ENCODE measurements at regions not wholly inside any gene's neighbourhood (a gene's known extent, or its start where the extent isn't known, plus 50 kb on each side); places are given as distances from the start of the nearest gene placed in this dataset.

DNA sequence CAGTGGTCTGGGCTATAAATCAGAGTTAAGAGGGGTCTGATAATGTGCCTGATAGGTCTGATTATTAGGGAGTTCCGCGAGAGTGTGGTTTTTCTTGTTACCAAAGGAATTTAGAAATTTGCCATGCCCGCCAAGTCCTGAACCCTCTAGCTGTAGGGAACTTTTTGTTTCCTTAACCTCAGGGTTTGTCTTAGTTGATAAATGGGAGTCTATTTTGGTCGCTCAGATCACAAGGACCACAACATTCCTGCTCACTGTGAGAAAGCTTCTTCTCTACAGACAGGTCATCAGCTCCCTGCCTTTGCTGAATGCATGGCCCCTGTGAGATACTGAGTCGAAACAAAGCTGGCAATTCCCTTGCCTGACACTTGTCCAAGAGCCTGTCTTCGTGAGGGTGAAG is 497.8 kb downstream of the HS3ST4 start:
- Histone ChIP-seq H3K9me3 (ENCODE audit: control insufficient read depth in 2 of 2, insufficient read depth in 1 of 2, low read depth in 1 of 2, low read length in 1 of 2) (no peaks in the 10 kb centered on the region), H3K36me3 (ENCODE audit: control insufficient read depth in 2 of 2, insufficient read depth in 2 of 2, low read length in 1 of 2) (no peaks in the 10 kb centered on the region), H3K27ac (ENCODE audit: low read depth in 2 of 2, low read length in 1 of 2) (no peak overlapping the region), H3K27me3 (ENCODE audit: control insufficient read depth in 1 of 2, insufficient read depth in 2 of 2, low read length in 2 of 2) (no peaks in the 10 kb centered on the region), H3K4me1 (ENCODE audit: control insufficient read depth in 2 of 2, insufficient read depth in 2 of 2, low read length in 1 of 2) (no peaks in the 10 kb centered on the region), H3K4me3 (ENCODE audit: low read depth in 1 of 2, low read length in 2 of 2) (no peak overlapping the region)
- 19 to 25% methylated on average over 6 of the region's 6 CpGs for WGBS, 2 donors

- 94 to 95% methylated on average over 3 of the region's 3 CpGs for WGBS, 2 donors
- Histone ChIP-seq H3K4me3 (ENCODE audit: low read depth in 1 of 2, low read length in 2 of 2) (no peak overlapping the region), H3K9me3 (ENCODE audit: control insufficient read depth in 2 of 2, insufficient read depth in 1 of 2, low read depth in 1 of 2, low read length in 1 of 2) (no peaks in the 10 kb centered on the region), H3K27ac (ENCODE audit: low read depth in 2 of 2, low read length in 1 of 2) (no peak overlapping the region), H3K36me3 (ENCODE audit: control insufficient read depth in 2 of 2, insufficient read depth in 2 of 2, low read length in 1 of 2) (no peaks in the 10 kb centered on the region), H3K4me1 (ENCODE audit: control insufficient read depth in 2 of 2, insufficient read depth in 2 of 2, low read length in 1 of 2) (no peaks in the 10 kb centered on the region), H3K27me3 (ENCODE audit: control insufficient read depth in 1 of 2, insufficient read depth in 2 of 2, low read length in 2 of 2) (no peaks in the 10 kb centered on the region)
Measured at GRCh38 chr16:26194526-26194925, 502.8 kb downstream of the HS3ST4 start.

- no peaks in the 10 kb centered on the region for H3K9me3 ChIP-seq (ENCODE audit: control insufficient read depth in 2 of 2, insufficient read depth in 1 of 2, low read depth in 1 of 2, low read length in 1 of 2)
- WGBS, 2 donors = 63 to 71% methylated on average over 3 of the region's 3 CpGs
- H3K27ac ChIP-seq (ENCODE audit: low read depth in 2 of 2, low read length in 1 of 2) = no peak overlapping the region
- no peak overlapping the region for H3K4me3 ChIP-seq (ENCODE audit: low read depth in 1 of 2, low read length in 2 of 2)
- no peaks in the 10 kb centered on the region for H3K27me3 ChIP-seq (ENCODE audit: control insufficient read depth in 1 of 2, insufficient read depth in 2 of 2, low read length in 2 of 2)
- no peaks in the 10 kb centered on the region for H3K4me1 ChIP-seq (ENCODE audit: control insufficient read depth in 2 of 2, insufficient read depth in 2 of 2, low read length in 1 of 2)
- H3K36me3 ChIP-seq (ENCODE audit: control insufficient read depth in 2 of 2, insufficient read depth in 2 of 2, low read length in 1 of 2) = no peaks in the 10 kb centered on the region
Measured at GRCh38 chr16:26195225-26195624, 503.5 kb downstream of the HS3ST4 start.

DNA sequence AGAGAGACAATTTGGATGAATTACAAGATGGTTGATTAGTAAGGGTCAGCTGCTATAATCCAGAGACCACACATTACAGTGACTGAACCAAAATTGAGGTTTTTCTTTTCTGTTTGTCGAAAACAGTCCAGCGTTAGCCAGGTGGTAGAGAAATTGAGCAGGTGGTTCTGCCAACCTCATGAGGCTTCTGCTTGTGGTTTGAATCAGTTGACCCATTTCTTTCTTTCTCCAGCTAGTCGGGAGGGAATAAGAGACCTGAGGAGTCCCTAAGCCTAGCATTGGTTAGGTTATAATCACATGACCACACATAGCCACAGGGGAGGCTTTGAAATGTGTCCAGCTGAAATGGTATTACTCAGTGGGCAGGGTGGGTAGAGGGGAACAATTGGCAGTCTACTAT is 504.6 kb downstream of the HS3ST4 start:
- H3K9me3 ChIP-seq (ENCODE audit: control insufficient read depth in 2 of 2, insufficient read depth in 1 of 2, low read depth in 1 of 2, low read length in 1 of 2) = no peaks in the 10 kb centered on the region
- H3K27ac ChIP-seq (ENCODE audit: low read depth in 2 of 2, low read length in 1 of 2) = no peak overlapping the region
- no peaks in the 10 kb centered on the region for H3K27me3 ChIP-seq (ENCODE audit: control insufficient read depth in 1 of 2, insufficient read depth in 2 of 2, low read length in 2 of 2)
- H3K4me1 ChIP-seq (ENCODE audit: control insufficient read depth in 2 of 2, insufficient read depth in 2 of 2, low read length in 1 of 2) = no peaks in the 10 kb centered on the region
- no peak overlapping the region for H3K4me3 ChIP-seq (ENCODE audit: low read depth in 1 of 2, low read length in 2 of 2)
- H3K36me3 ChIP-seq (ENCODE audit: control insufficient read depth in 2 of 2, insufficient read depth in 2 of 2, low read length in 1 of 2) = no peaks in the 10 kb centered on the region
- WGBS, 2 donors = 55 to 79% methylated on average over 3 of the region's 3 CpGs

- Histone ChIP-seq H3K27ac (ENCODE audit: low read depth in 2 of 2, low read length in 1 of 2) (no peak overlapping the region), H3K4me3 (ENCODE audit: low read depth in 1 of 2, low read length in 2 of 2) (no peak overlapping the region)
- 38 to 40% methylated on average over 2 of the region's 2 CpGs for WGBS, 2 donors
Measured at GRCh38 chr16:26196802-26197201, 505.0 kb downstream of the HS3ST4 start.

GRCh38 chr16:26197707-26198106 is 505.9 kb downstream of the HS3ST4 start:
- H3K36me3 ChIP-seq (ENCODE audit: control insufficient read depth in 2 of 2, insufficient read depth in 2 of 2, low read length in 1 of 2) = no peaks in the 10 kb centered on the region

More at GRCh38 chr16:26196802-26197201, 505.0 kb downstream of the HS3ST4 start:
- H3K9me3 ChIP-seq (ENCODE audit: control insufficient read depth in 2 of 2, insufficient read depth in 1 of 2, low read depth in 1 of 2, low read length in 1 of 2) = no peaks in the 10 kb centered on the region
- H3K36me3 ChIP-seq (ENCODE audit: control insufficient read depth in 2 of 2, insufficient read depth in 2 of 2, low read length in 1 of 2) = no peaks in the 10 kb centered on the region
- no peaks in the 10 kb centered on the region for H3K27me3 ChIP-seq (ENCODE audit: control insufficient read depth in 1 of 2, insufficient read depth in 2 of 2, low read length in 2 of 2)
- no peaks in the 10 kb centered on the region for H3K4me1 ChIP-seq (ENCODE audit: control insufficient read depth in 2 of 2, insufficient read depth in 2 of 2, low read length in 1 of 2)

GRCh38 chr16:26198221-26198620 is 506.5 kb downstream of the HS3ST4 start:
- 32 to 38% methylated on average over 5 of the region's 5 CpGs for WGBS, 2 donors
- Histone ChIP-seq H3K27ac (ENCODE audit: low read depth in 2 of 2, low read length in 1 of 2) (no peak overlapping the region), H3K4me3 (ENCODE audit: low read depth in 1 of 2, low read length in 2 of 2) (no peak overlapping the region), H3K27me3 (ENCODE audit: control insufficient read depth in 1 of 2, insufficient read depth in 2 of 2, low read length in 2 of 2) (no peaks in the 10 kb centered on the region), H3K9me3 (ENCODE audit: control insufficient read depth in 2 of 2, insufficient read depth in 1 of 2, low read depth in 1 of 2, low read length in 1 of 2) (no peaks in the 10 kb centered on the region), H3K36me3 (ENCODE audit: control insufficient read depth in 2 of 2, insufficient read depth in 2 of 2, low read length in 1 of 2) (no peaks in the 10 kb centered on the region), H3K4me1 (ENCODE audit: control insufficient read depth in 2 of 2, insufficient read depth in 2 of 2, low read length in 1 of 2) (no peaks in the 10 kb centered on the region)

More at GRCh38 chr16:26197707-26198106, 505.9 kb downstream of the HS3ST4 start:
- H3K9me3 ChIP-seq (ENCODE audit: control insufficient read depth in 2 of 2, insufficient read depth in 1 of 2, low read depth in 1 of 2, low read length in 1 of 2) = no peaks in the 10 kb centered on the region
- H3K4me3 ChIP-seq (ENCODE audit: low read depth in 1 of 2, low read length in 2 of 2) = no peak overlapping the region
- H3K27ac ChIP-seq (ENCODE audit: low read depth in 2 of 2, low read length in 1 of 2) = no peak overlapping the region
- WGBS, 2 donors = 36 to 46% methylated on average over 4 of the region's 4 CpGs
- no peaks in the 10 kb centered on the region for H3K27me3 ChIP-seq (ENCODE audit: control insufficient read depth in 1 of 2, insufficient read depth in 2 of 2, low read length in 2 of 2)
- H3K4me1 ChIP-seq (ENCODE audit: control insufficient read depth in 2 of 2, insufficient read depth in 2 of 2, low read length in 1 of 2) = no peaks in the 10 kb centered on the region

- H3K9me3 ChIP-seq (ENCODE audit: control insufficient read depth in 2 of 2, insufficient read depth in 1 of 2, low read depth in 1 of 2, low read length in 1 of 2) = no peaks in the 10 kb centered on the region
- H3K4me3 ChIP-seq (ENCODE audit: low read depth in 1 of 2, low read length in 2 of 2) = no peak overlapping the region
- H3K4me1 ChIP-seq (ENCODE audit: control insufficient read depth in 2 of 2, insufficient read depth in 2 of 2, low read length in 1 of 2) = no peaks in the 10 kb centered on the region
- no peak overlapping the region for H3K27ac ChIP-seq (ENCODE audit: low read depth in 2 of 2, low read length in 1 of 2)
- no peaks in the 10 kb centered on the region for H3K36me3 ChIP-seq (ENCODE audit: control insufficient read depth in 2 of 2, insufficient read depth in 2 of 2, low read length in 1 of 2)
- WGBS, 2 donors = 78 to 79% methylated on average over 7 of the region's 7 CpGs
- H3K27me3 ChIP-seq (ENCODE audit: control insufficient read depth in 1 of 2, insufficient read depth in 2 of 2, low read length in 2 of 2) = no peaks in the 10 kb centered on the region
Measured at GRCh38 chr16:26204138-26204537, 512.4 kb downstream of the HS3ST4 start.

GRCh38 chr16:26211542-26211941 is 519.8 kb downstream of the HS3ST4 start:
- 35 to 41% methylated on average over 4 of the region's 4 CpGs for WGBS, 2 donors
- H3K4me1 ChIP-seq (ENCODE audit: control insufficient read depth in 2 of 2, insufficient read depth in 2 of 2, low read length in 1 of 2) = no peaks in the 10 kb centered on the region
- no peaks in the 10 kb centered on the region for H3K27me3 ChIP-seq (ENCODE audit: control insufficient read depth in 1 of 2, insufficient read depth in 2 of 2, low read length in 2 of 2)
- H3K27ac ChIP-seq (ENCODE audit: low read depth in 2 of 2, low read length in 1 of 2) = no peak overlapping the region
- H3K9me3 ChIP-seq (ENCODE audit: control insufficient read depth in 2 of 2, insufficient read depth in 1 of 2, low read depth in 1 of 2, low read length in 1 of 2) = no peaks in the 10 kb centered on the region
- H3K4me3 ChIP-seq (ENCODE audit: low read depth in 1 of 2, low read length in 2 of 2) = no peak overlapping the region
- H3K36me3 ChIP-seq (ENCODE audit: control insufficient read depth in 2 of 2, insufficient read depth in 2 of 2, low read length in 1 of 2) = no peaks in the 10 kb centered on the region

DNA sequence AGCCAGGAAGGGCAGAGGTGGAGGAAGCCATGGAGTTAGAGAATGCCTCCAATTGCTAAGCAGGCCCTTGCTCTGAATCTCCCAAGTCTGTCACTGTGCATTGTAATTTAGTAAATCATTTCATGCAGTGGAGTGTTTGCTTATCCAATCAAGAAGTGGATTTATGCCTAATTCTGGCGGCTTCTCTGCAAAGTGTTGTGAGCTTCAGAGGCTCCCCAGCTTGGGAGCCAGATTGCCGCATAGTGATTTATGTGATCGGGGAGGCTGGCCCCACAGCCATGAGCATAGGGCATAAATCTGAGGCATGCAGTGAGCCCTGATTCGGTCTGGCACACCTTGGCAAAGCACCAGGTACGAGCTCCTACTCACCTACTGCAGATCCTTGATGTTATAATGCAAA is 520.8 kb downstream of the HS3ST4 start:
- H3K4me1 ChIP-seq (ENCODE audit: control insufficient read depth in 2 of 2, insufficient read depth in 2 of 2, low read length in 1 of 2) = no peaks in the 10 kb centered on the region
- H3K27ac ChIP-seq (ENCODE audit: low read depth in 2 of 2, low read length in 1 of 2) = no peak overlapping the region
- no peak overlapping the region for H3K4me3 ChIP-seq (ENCODE audit: low read depth in 1 of 2, low read length in 2 of 2)
- H3K9me3 ChIP-seq (ENCODE audit: control insufficient read depth in 2 of 2, insufficient read depth in 1 of 2, low read depth in 1 of 2, low read length in 1 of 2) = no peaks in the 10 kb centered on the region
- no peaks in the 10 kb centered on the region for H3K36me3 ChIP-seq (ENCODE audit: control insufficient read depth in 2 of 2, insufficient read depth in 2 of 2, low read length in 1 of 2)
- 67 to 72% methylated on average over 5 of the region's 5 CpGs for WGBS, 2 donors
- no peaks in the 10 kb centered on the region for H3K27me3 ChIP-seq (ENCODE audit: control insufficient read depth in 1 of 2, insufficient read depth in 2 of 2, low read length in 2 of 2)
